ENCODE measurements at regions not wholly inside any gene's neighbourhood (a gene's known extent, or its start where the extent isn't known, plus 50 kb on each side); places are given as distances from the start of the nearest gene placed in this dataset.

DNA sequence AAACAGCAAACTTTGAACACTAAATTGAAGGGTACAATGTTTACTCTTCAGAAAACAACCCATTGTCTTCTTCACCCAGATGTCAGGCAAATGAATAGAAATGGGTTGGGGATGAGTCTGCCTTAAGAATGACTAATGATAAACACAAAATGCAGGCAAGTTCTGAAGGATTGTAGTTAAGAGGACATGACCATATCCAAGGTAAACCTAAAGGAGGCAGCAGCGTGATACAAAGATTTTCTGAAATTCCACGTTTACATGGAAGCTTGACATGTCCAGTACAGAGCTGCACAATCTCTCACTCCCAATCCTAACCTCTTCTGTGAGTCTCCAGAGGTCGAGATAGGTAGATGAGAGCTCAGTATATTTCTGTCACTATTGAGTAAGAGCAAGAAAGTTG lies 1263.2 kb upstream of the CDH6 start:
- Histone ChIP-seq H2BK5ac (ENCODE audit: low read depth, low read length, poor library complexity, severe bottlenecking) (no peak overlapping the region), H3K9ac (ENCODE audit: low read length) (no peak overlapping the region), H3K4me1 (ENCODE audit: control insufficient read depth, insufficient read depth, low read depth, low read length) (no peaks in the 10 kb centered on the region), H3K27me3 (ENCODE audit: control insufficient read depth in 1 of 2, insufficient read depth in 1 of 2, low read length in 2 of 2) (no peaks in the 10 kb centered on the region), H4K91ac (ENCODE audit: low read length) (no peak overlapping the region), H3K4ac (ENCODE audit: low read depth in 1 of 2, low read length in 2 of 2) (no peak overlapping the region), H3K27ac (ENCODE audit: low read length, poor library complexity, severe bottlenecking) (no peak overlapping the region), H3K18ac (ENCODE audit: low read depth in 1 of 2, low read length in 2 of 2) (no peak overlapping the region), H2BK12ac (ENCODE audit: low read length in 2 of 2) (no peak overlapping the region), H3K9me3 (ENCODE audit: control insufficient read depth, low read length) (peaks cover 4% of the 10 kb centered on the region), H3K36me3 (ENCODE audit: control insufficient read depth in 1 of 2, insufficient read depth in 2 of 2, low read depth in 1 of 2, low read length in 2 of 2) (no peaks in the 10 kb centered on the region), H3K14ac (ENCODE audit: low read length in 2 of 2) (no peak overlapping the region), H3K4me3 (ENCODE audit: insufficient read depth in 1 of 2, low read depth in 1 of 2, low read length in 2 of 2) (no peak overlapping the region), H2AK5ac (ENCODE audit: low read length, severe bottlenecking) (no peak overlapping the region), H2AFZ (ENCODE audit: low read depth, low read length) (no peak overlapping the region), H3K23ac (ENCODE audit: low read length in 2 of 2) (no peak overlapping the region), H2BK120ac (ENCODE audit: low read depth, low read length) (no peak overlapping the region), H3K4me2 (ENCODE audit: low read length, poor library complexity, severe bottlenecking) (no peak overlapping the region), H3K79me1 (replicated peaks; ENCODE audit: low read length, poor library complexity, severe bottlenecking) (no peaks in the 10 kb centered on the region), H4K8ac (ENCODE audit: low read length) (no peak overlapping the region), H2BK15ac (ENCODE audit: low read depth, poor library complexity, severe bottlenecking) (no peak overlapping the region)
- WGBS, result 79% methylated on average over 2 of the region's 3 CpGs
- no peak for DNase-seq

DNA sequence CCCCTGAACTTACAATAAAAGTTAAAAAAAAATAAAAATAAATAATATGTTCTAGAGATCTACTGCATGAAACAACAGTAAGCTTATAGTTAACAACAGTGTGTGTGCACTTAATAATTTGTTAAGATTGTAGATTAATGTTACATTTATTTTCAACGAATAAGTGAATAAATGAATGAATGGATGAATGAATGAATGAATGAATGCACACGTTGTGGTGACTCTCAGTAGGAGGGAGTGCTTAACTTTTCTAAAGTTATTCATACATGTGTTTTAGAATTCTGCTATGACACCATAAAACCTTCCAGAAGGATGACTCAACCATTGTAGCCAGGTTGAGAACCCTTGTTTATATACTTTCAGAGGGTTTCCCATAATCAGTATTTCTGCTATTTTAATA lies 1269.4 kb upstream of the CDH6 start:
- H2AFZ ChIP-seq (ENCODE audit: low read depth, low read length), result no peak overlapping the region
- peaks cover 8% of the 10 kb centered on the region for H3K9me3 ChIP-seq (ENCODE audit: control insufficient read depth, low read length)
- H3K9ac ChIP-seq (ENCODE audit: low read length), result no peak overlapping the region
- H3K27me3 ChIP-seq (ENCODE audit: control insufficient read depth in 1 of 2, insufficient read depth in 1 of 2, low read length in 2 of 2), result no peaks in the 10 kb centered on the region
- 100% methylated on average over 1 of the region's 2 CpGs for WGBS
- H2BK120ac ChIP-seq (ENCODE audit: low read depth, low read length), result no peak overlapping the region
- no peaks in the 10 kb centered on the region for H3K36me3 ChIP-seq (ENCODE audit: control insufficient read depth in 1 of 2, insufficient read depth in 2 of 2, low read depth in 1 of 2, low read length in 2 of 2)
- no peak overlapping the region for H4K8ac ChIP-seq (ENCODE audit: low read length)
- no peak overlapping the region for H3K18ac ChIP-seq (ENCODE audit: low read depth in 1 of 2, low read length in 2 of 2)
- no peak overlapping the region for H2BK15ac ChIP-seq (ENCODE audit: low read depth, poor library complexity, severe bottlenecking)
- no peaks in the 10 kb centered on the region for H3K4me1 ChIP-seq (ENCODE audit: control insufficient read depth, insufficient read depth, low read depth, low read length)
- H3K4ac ChIP-seq (ENCODE audit: low read depth in 1 of 2, low read length in 2 of 2), result no peak overlapping the region
- no peak overlapping the region for H3K27ac ChIP-seq (ENCODE audit: low read length, poor library complexity, severe bottlenecking)
- no peak overlapping the region for H2BK5ac ChIP-seq (ENCODE audit: low read depth, low read length, poor library complexity, severe bottlenecking)
- no peak for DNase-seq
- H2AK5ac ChIP-seq (ENCODE audit: low read length, severe bottlenecking), result no peak overlapping the region
- no peak overlapping the region for H3K23ac ChIP-seq (ENCODE audit: low read length in 2 of 2)
- no peak overlapping the region for H4K91ac ChIP-seq (ENCODE audit: low read length)
- H3K79me1 ChIP-seq (replicated peaks; ENCODE audit: low read length, poor library complexity, severe bottlenecking), result no peaks in the 10 kb centered on the region
- H3K14ac ChIP-seq (ENCODE audit: low read length in 2 of 2), result no peak overlapping the region
- H2BK12ac ChIP-seq (ENCODE audit: low read length in 2 of 2), result no peak overlapping the region
- no peak overlapping the region for H3K4me3 ChIP-seq (ENCODE audit: insufficient read depth in 1 of 2, low read depth in 1 of 2, low read length in 2 of 2)
- H3K4me2 ChIP-seq (ENCODE audit: low read length, poor library complexity, severe bottlenecking), result no peak overlapping the region

DNA sequence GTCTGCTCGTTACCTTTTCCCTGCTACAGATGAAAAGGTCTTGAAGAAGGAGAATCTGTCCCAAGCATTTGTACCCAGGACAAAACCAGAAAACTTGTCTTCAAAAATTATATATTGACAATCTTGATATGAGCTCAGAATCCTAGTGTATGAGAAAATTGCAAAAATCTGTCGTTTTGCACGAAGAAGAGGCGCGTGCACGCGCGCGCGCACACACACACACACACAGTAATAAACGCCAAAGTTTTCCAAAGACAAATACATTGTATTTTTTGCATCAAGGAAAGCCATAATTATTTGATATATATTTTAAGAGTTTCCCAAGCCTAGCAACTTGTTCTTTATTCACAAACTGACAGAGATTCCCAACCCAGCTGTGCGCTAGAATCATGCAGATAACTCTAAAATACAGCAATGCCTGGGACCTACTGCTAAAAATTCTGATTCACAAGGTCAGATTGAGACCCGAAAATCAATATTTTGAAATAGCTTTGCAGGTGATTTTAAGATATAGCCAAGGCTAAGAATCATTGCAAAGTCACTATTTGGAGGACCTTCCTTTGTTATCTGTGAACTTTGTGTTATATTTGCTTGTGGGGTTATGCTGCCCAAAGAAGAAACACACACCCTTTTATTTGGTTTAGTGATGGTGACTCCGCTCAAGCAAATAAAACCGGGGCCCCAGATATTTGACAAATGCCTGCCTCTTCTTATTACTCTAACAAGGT lies 1287.7 kb upstream of the CDH6 start:
- no peak overlapping the region for H2BK120ac ChIP-seq (ENCODE audit: low read depth, low read length)

DNA sequence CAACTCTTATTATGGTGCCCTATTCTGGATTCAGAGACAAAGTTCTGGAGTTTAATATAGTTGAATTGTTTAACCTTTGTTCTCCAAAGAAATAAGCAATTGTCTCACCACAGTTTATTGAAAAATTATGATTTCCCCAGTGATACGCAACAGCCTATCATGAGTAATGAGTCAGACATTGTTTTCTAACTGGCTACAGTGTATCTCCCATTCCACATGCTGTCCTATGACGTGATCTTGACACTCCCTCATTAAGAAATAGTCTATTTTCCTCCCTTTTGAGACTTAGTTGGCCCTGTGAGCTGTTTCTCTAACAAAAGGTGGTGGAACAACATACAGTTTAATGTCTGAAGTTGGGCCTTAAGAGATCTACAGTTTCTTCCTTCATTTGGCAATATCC lies 1290.6 kb upstream of the CDH6 start:
- Histone ChIP-seq H4K91ac (ENCODE audit: low read length) (no peak overlapping the region), H3K27ac (ENCODE audit: low read length, poor library complexity, severe bottlenecking) (no peak overlapping the region), H3K79me1 (replicated peaks; ENCODE audit: low read length, poor library complexity, severe bottlenecking) (no peaks in the 10 kb centered on the region), H3K18ac (ENCODE audit: low read depth in 1 of 2, low read length in 2 of 2) (no peak overlapping the region), H3K4me2 (ENCODE audit: low read length, poor library complexity, severe bottlenecking) (no peak overlapping the region), H2BK12ac (ENCODE audit: low read length in 2 of 2) (no peak overlapping the region), H4K8ac (ENCODE audit: low read length) (no peak overlapping the region), H3K23ac (ENCODE audit: low read length in 2 of 2) (no peak overlapping the region), H2AK5ac (ENCODE audit: low read length, severe bottlenecking) (no peak overlapping the region), H2AFZ (ENCODE audit: low read depth, low read length) (no peak overlapping the region), H3K9me3 (ENCODE audit: control insufficient read depth, low read length) (peaks cover 15% of the 10 kb centered on the region), H3K27me3 (ENCODE audit: control insufficient read depth in 1 of 2, insufficient read depth in 1 of 2, low read length in 2 of 2) (no peaks in the 10 kb centered on the region), H3K9ac (ENCODE audit: low read length) (no peak overlapping the region), H2BK120ac (ENCODE audit: low read depth, low read length) (no peak overlapping the region), H2BK5ac (ENCODE audit: low read depth, low read length, poor library complexity, severe bottlenecking) (no peak overlapping the region), H3K4me3 (ENCODE audit: insufficient read depth in 1 of 2, low read depth in 1 of 2, low read length in 2 of 2) (no peak overlapping the region), H3K4ac (ENCODE audit: low read depth in 1 of 2, low read length in 2 of 2) (no peak overlapping the region), H3K36me3 (ENCODE audit: control insufficient read depth in 1 of 2, insufficient read depth in 2 of 2, low read depth in 1 of 2, low read length in 2 of 2) (no peaks in the 10 kb centered on the region), H3K4me1 (ENCODE audit: control insufficient read depth, insufficient read depth, low read depth, low read length) (no peaks in the 10 kb centered on the region), H3K14ac (ENCODE audit: low read length in 2 of 2) (no peak overlapping the region), H2BK15ac (ENCODE audit: low read depth, poor library complexity, severe bottlenecking) (no peak overlapping the region)
- 92% methylated on average over 1 of the region's 2 CpGs for WGBS
- no peak for DNase-seq

More for the DNA sequence above, 1287.7 kb upstream of the CDH6 start:
- H2AFZ ChIP-seq (ENCODE audit: low read depth, low read length), result no peak overlapping the region
- H2BK15ac ChIP-seq (ENCODE audit: low read depth, poor library complexity, severe bottlenecking), result no peak overlapping the region
- H3K27me3 ChIP-seq (ENCODE audit: control insufficient read depth in 1 of 2, insufficient read depth in 1 of 2, low read length in 2 of 2), result no peaks in the 10 kb centered on the region
- no peak overlapping the region for H3K4me3 ChIP-seq (ENCODE audit: insufficient read depth in 1 of 2, low read depth in 1 of 2, low read length in 2 of 2)
- H2BK5ac ChIP-seq (ENCODE audit: low read depth, low read length, poor library complexity, severe bottlenecking), result no peak overlapping the region
- H3K4me1 ChIP-seq (ENCODE audit: control insufficient read depth, insufficient read depth, low read depth, low read length), result no peaks in the 10 kb centered on the region
- H3K18ac ChIP-seq (ENCODE audit: low read depth in 1 of 2, low read length in 2 of 2), result no peak overlapping the region
- H3K23ac ChIP-seq (ENCODE audit: low read length in 2 of 2), result no peak overlapping the region
- 100% methylated on average over 1 of the region's 15 CpGs for WGBS
- H3K14ac ChIP-seq (ENCODE audit: low read length in 2 of 2), result no peak overlapping the region
- H3K4ac ChIP-seq (ENCODE audit: low read depth in 1 of 2, low read length in 2 of 2), result no peak overlapping the region
- no peaks in the 10 kb centered on the region for H3K79me1 ChIP-seq (replicated peaks; ENCODE audit: low read length, poor library complexity, severe bottlenecking)
- peaks cover 15% of the 10 kb centered on the region for H3K9me3 ChIP-seq (ENCODE audit: control insufficient read depth, low read length)
- DNase-seq, result no peak
- H3K27ac ChIP-seq (ENCODE audit: low read length, poor library complexity, severe bottlenecking), result no peak overlapping the region
- H3K36me3 ChIP-seq (ENCODE audit: control insufficient read depth in 1 of 2, insufficient read depth in 2 of 2, low read depth in 1 of 2, low read length in 2 of 2), result no peaks in the 10 kb centered on the region
- H2BK12ac ChIP-seq (ENCODE audit: low read length in 2 of 2), result no peak overlapping the region
- no peak overlapping the region for H4K8ac ChIP-seq (ENCODE audit: low read length)
- no peak overlapping the region for H2AK5ac ChIP-seq (ENCODE audit: low read length, severe bottlenecking)
- no peak overlapping the region for H4K91ac ChIP-seq (ENCODE audit: low read length)
- no peak overlapping the region for H3K4me2 ChIP-seq (ENCODE audit: low read length, poor library complexity, severe bottlenecking)
- no peak overlapping the region for H3K9ac ChIP-seq (ENCODE audit: low read length)
